OCI-LY3 (cell line): ENCODE measurements at regions not wholly inside any gene's neighbourhood (a gene's known extent, or its start where the extent isn't known, plus 50 kb on each side); places are given as distances from the start of the nearest gene placed in this dataset.

Source experiments
- H2AFZ ChIP-seq: fragments of 200-600, 300-600 bp; shearing (Covaris generic); 2 replicates; pipeline ENCODE4 v1.6.0; 2014; ENCODE audit warnings: antibody characterized with exemption, low read depth, low read length
- H3K27ac ChIP-seq: fragments of 200-600, 300-600 bp; sonication (generic); 2 replicates; pipeline ENCODE4 v1.5.1; 2014; ENCODE audit warnings: mild to moderate bottlenecking, low read length, moderate library complexity, mixed read lengths
- H3K27me3 ChIP-seq: fragments of 200-600, 300-600 bp; sonication (generic); 2 replicates; pipeline ENCODE4 v1.6.1; 2014; ENCODE audit warnings: low read depth, low read length, mixed read lengths
- H3K36me3 ChIP-seq: fragments of 200-600, 300-600 bp; sonication (generic); replicated peaks from 2 replicates; pipeline ENCODE3; 2014; ENCODE audit warnings: low read depth, low read length, mixed read lengths
- H3K4me1 ChIP-seq: fragments of 300-600, 200-600 bp; sonication (generic); 2 replicates; pipeline ENCODE4 v1.6.1; 2014; ENCODE audit warnings: low read length, mixed read lengths
- H3K4me2 ChIP-seq: fragments of 200-600, 300-600 bp; sonication (generic); 2 replicates; pipeline ENCODE4 v1.6.1; 2014; ENCODE audit warnings: low read length, mixed read lengths
- H3K4me3 ChIP-seq: fragments of 300-600, 200-600 bp; sonication (generic); 2 replicates; pipeline ENCODE4 v1.5.1; 2014; ENCODE audit warnings: antibody characterized with exemption, mild to moderate bottlenecking, low read length, moderate library complexity
- H3K79me2 ChIP-seq: fragments of 300-600, 200-600 bp; shearing (Covaris generic); 2 replicates; pipeline ENCODE4 v1.6.1; 2014; ENCODE audit warnings: mild to moderate bottlenecking, low read length, mixed read lengths
- H3K9ac ChIP-seq: fragments of 300-600, 200-600 bp; shearing (Covaris generic); 2 replicates; pipeline ENCODE4 v1.6.0; 2014; ENCODE audit warnings: mild to moderate bottlenecking, low read length, moderate library complexity
- H3K9me3 ChIP-seq: fragments of 200-600, 300-600 bp; shearing (Covaris generic); 2 replicates; pipeline ENCODE4 v1.6.1; 2014; ENCODE audit warnings: low read length, mixed read lengths; ENCODE audit not compliant: insufficient read depth
- H4K20me1 ChIP-seq: fragments of 200-600, 300-600 bp; sonication (generic); 2 replicates; pipeline ENCODE4 v1.6.1; 2016; ENCODE audit warnings: low read length, mixed read lengths; ENCODE audit not compliant: insufficient read depth
- EZH2phosphoT487 ChIP-seq: fragments of 200-600 bp; shearing (Covaris generic); IDR thresholded peaks from 2 replicates; pipeline ENCODE4 v1.6.1; 2018; ENCODE audit warnings: antibody characterized with exemption, mixed run types, low read depth
- TF ChIP-seq, protein P1 (sequence below): fragments of 200-600, 300-600 bp; sonication (generic); IDR thresholded peaks from 2 replicates; pipeline ENCODE4 v1.5.1; 2014; ENCODE audit warnings: antibody characterized with exemption, low read length, low read depth

- no peaks in the 10 kb centered on the region for H4K20me1 ChIP-seq
- H3K9ac ChIP-seq, result no peak overlapping the region
- no peak overlapping the region for H3K27ac ChIP-seq
- H2AFZ ChIP-seq, result no peak overlapping the region
- H3K79me2 ChIP-seq, result no peaks in the 10 kb centered on the region
- no peak overlapping the region for H3K4me3 ChIP-seq
- no peak for TF ChIP-seq EZH2phosphoT487
- TF ChIP-seq, protein P1, sequence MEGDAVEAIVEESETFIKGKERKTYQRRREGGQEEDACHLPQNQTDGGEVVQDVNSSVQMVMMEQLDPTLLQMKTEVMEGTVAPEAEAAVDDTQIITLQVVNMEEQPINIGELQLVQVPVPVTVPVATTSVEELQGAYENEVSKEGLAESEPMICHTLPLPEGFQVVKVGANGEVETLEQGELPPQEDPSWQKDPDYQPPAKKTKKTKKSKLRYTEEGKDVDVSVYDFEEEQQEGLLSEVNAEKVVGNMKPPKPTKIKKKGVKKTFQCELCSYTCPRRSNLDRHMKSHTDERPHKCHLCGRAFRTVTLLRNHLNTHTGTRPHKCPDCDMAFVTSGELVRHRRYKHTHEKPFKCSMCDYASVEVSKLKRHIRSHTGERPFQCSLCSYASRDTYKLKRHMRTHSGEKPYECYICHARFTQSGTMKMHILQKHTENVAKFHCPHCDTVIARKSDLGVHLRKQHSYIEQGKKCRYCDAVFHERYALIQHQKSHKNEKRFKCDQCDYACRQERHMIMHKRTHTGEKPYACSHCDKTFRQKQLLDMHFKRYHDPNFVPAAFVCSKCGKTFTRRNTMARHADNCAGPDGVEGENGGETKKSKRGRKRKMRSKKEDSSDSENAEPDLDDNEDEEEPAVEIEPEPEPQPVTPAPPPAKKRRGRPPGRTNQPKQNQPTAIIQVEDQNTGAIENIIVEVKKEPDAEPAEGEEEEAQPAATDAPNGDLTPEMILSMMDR, result no peak
- H3K9me3 ChIP-seq, result no peaks in the 10 kb centered on the region
- no peak overlapping the region for H3K4me2 ChIP-seq
- peaks cover 7% of the 10 kb centered on the region; the same call in 1 of the 2 replicates for H3K27me3 ChIP-seq
- H3K4me1 ChIP-seq, result no peaks in the 10 kb centered on the region
- no peaks in the 10 kb centered on the region for H3K36me3 ChIP-seq
Measured at GRCh38 chr16:65751622-65752521, 614.6 kb upstream of the CDH5 start.

DNA sequence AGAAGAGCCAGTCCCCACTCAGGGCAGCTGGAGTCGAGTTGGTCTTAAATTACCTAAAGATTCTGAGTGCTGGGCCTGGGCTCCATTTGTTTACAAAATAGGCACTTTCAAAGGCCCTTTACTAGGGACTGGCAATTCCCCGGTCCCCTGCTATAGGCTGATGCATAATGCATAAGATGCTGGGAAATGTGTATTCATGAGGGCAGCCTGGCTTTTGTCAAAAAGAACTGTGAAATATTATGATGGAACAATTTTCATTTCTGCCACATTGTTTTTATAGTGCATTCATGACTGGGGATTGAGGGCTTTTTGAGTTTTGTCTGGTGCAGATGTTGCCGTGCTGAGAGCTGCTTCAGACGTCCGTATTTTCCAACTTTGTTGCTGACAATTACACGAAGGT, 617.0 kb upstream of the CDH5 start:
- H3K4me2 ChIP-seq, result no peak overlapping the region
- H3K36me3 ChIP-seq, result no peaks in the 10 kb centered on the region
- no peak overlapping the region for H3K27ac ChIP-seq
- no peak overlapping the region for H3K4me3 ChIP-seq
- no peak overlapping the region for H2AFZ ChIP-seq
- peaks cover 7% of the 10 kb centered on the region; the same call in 1 of the 2 replicates for H3K27me3 ChIP-seq
- H3K9me3 ChIP-seq, result no peaks in the 10 kb centered on the region
- H3K9ac ChIP-seq, result no peak overlapping the region
- no peaks in the 10 kb centered on the region for H4K20me1 ChIP-seq
- TF ChIP-seq, protein P1, result no peak
- no peak for TF ChIP-seq EZH2phosphoT487
- no peaks in the 10 kb centered on the region for H3K79me2 ChIP-seq
- H3K4me1 ChIP-seq, result no peaks in the 10 kb centered on the region

DNA sequence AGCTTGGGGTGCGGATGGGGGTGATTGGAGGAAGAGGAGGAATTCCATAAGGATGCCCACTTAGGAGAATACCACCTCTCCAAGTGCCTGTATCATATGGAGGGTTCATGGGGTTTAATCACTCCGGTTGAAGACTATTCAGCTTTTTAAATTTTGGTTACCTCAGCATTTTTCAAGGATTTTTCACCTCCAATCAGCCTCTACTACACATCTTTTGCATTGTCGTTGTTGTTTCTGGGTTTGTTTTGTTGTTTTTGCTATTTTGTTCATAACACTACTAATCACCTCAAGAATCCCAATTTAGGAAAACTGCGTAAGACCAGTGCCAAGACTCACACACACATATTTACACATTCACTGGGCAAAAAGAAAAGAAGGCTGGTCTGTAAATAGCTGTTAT, 619.5 kb upstream of the CDH5 start:
- Histone ChIP-seq H3K27ac (no peak overlapping the region), H4K20me1 (no peaks in the 10 kb centered on the region), H3K9me3 (no peaks in the 10 kb centered on the region), H3K4me1 (no peaks in the 10 kb centered on the region), H3K9ac (no peak overlapping the region), H3K79me2 (no peaks in the 10 kb centered on the region), H2AFZ (no peak overlapping the region), H3K4me3 (no peak overlapping the region), H3K36me3 (no peaks in the 10 kb centered on the region), H3K4me2 (no peak overlapping the region), H3K27me3 (peaks cover 7% of the 10 kb centered on the region; the same call in 1 of the 2 replicates)
- TF ChIP-seq, protein P1, result no peak
- TF ChIP-seq EZH2phosphoT487, result no peak

DNA sequence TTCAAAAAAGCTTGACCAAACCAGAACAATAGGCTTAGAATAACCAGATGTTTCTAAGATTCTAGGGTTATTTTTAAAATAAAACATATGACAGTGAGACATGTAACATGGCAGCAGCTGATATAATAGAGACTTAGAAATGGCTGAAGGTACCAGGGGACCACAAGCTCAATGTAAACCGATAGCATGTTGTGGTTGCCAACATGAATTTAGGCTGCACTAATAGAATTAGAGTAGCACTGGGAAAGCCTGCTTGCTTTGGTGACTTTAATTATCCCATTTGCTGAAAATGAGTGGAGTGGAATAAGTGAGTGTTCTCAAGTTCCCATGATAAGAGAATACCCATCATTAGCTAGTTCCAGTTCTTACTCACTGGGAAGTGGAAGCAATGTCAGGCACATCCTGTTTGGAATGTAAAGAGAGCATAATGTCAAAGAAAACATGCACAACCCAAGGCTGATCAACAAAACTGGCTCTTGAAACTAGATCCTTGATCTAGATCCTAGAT, 621.2 kb upstream of the CDH5 start:
- no peak overlapping the region for H3K27ac ChIP-seq
- no peak overlapping the region for H3K9ac ChIP-seq
- no peaks in the 10 kb centered on the region for H4K20me1 ChIP-seq
- H3K27me3 ChIP-seq, result peaks cover 7% of the 10 kb centered on the region; the same call in 1 of the 2 replicates
- H3K36me3 ChIP-seq, result no peaks in the 10 kb centered on the region
- H3K9me3 ChIP-seq, result no peaks in the 10 kb centered on the region
- H3K79me2 ChIP-seq, result no peaks in the 10 kb centered on the region
- no peaks in the 10 kb centered on the region for H3K4me1 ChIP-seq
- no peak for TF ChIP-seq EZH2phosphoT487
- TF ChIP-seq, protein P1, result no peak
- H3K4me3 ChIP-seq, result no peak overlapping the region
- H3K4me2 ChIP-seq, result no peak overlapping the region
- no peak overlapping the region for H2AFZ ChIP-seq
